Ascending aorta (tissue), 2 donors: ENCODE measurements at regions not wholly inside any gene's neighbourhood (a gene's known extent, or its start where the extent isn't known, plus 50 kb on each side); places are given as distances from the start of the nearest gene placed in this dataset.

Experiments used
- DNase-seq, 2 donors: peaks; one replicate each; pipeline ENCODE4 v3.0.0-alpha.2; 2019; ENCODE audit warnings: low spot score in 2 of 2
- H3K27ac ChIP-seq, 2 donors: fragments of 200-600 bp; sonication (generic); one replicate each; pipeline ENCODE4 v1.5.1; 2016 to 2017; ENCODE audit warnings: mild to moderate bottlenecking in 1 of 2
- H3K27me3 ChIP-seq: fragments of 200-600 bp; sonication (generic); one replicate; pipeline ENCODE4 v1.5.1; 2017
- H3K36me3 ChIP-seq, 2 donors: fragments of 200-600 bp; sonication (generic); one replicate each; pipeline ENCODE4 v1.5.1; 2016
- H3K4me1 ChIP-seq, 2 donors: fragments of 200-600 bp; sonication (generic); one replicate each; pipeline ENCODE4 v1.5.1; 2016 to 2017; ENCODE audit warnings: mild to moderate bottlenecking in 1 of 2
- H3K4me3 ChIP-seq, 2 donors: fragments of 200-600 bp; sonication (generic); one replicate each; pipeline ENCODE4 v1.5.1; 2016 to 2017; ENCODE audit warnings: mild to moderate bottlenecking in 1 of 2
- H3K9me3 ChIP-seq, 2 donors: fragments of 200-600 bp; sonication (generic); one replicate each; pipeline ENCODE4 v1.5.1; 2016
- intact Hi-C: fragments of 100-400 bp; cut with DNase I; formaldehyde crosslinking; loops from one replicate; pipeline ENCODE4 v1.15.1; 2023
- TF ChIP-seq, protein P1 (sequence below), 3 experiments: fragments of 200-600 bp in 2 of 3; fragments of 450-650 bp in 1 of 3; sonication (generic) in 2 of 3; IDR thresholded peaks; one replicate each; pipeline ENCODE4 v1.5.1; 2016 to 2019; ENCODE audit warnings: antibody characterized with exemption in 3 of 3, mild to moderate bottlenecking in 1 of 3, moderate library complexity in 1 of 3

DNA sequence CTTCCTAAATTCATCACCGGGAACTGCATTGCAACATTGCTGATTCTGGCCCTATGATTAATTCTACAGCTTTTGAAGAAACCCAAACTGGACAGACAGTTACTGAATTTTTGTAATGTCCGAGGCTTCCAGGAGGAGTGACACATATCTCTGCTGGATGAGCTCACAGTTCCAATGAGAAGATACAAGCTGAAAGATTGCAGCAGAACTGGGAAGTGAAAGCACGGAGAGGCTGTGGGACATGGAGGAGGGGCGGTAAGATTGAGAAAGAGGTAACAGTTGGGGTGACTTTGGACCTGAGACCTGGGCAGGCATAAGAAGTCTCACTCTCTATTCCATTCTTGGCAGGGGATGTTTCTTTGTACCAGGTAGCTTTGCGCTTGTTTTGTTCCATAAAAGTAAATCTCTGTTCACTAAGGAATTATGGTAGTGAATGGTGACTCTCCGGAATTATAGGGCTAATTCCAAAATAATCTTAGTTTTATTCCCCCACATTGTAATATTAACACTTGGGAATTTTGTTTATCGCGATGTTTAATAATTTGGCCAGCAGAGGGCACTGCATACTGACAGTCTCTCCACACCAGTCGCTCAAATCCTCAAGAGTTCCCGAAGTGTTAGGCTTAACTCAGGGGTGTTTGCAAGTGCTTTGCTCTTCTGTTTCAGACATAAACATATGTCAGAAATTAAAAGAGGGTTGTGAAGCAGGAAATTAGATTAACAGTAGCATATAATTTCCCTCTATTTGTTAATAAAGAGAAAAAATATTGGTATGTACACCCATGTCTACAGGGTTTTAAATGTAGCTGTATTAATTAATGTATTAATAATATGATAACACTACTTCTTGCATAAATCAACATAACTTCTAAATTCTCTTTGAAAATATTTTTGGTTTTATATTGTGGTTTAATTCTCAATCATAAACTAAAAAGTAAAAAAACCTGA is 201.4 kb downstream of the SOCS6 start:
- Histone ChIP-seq H3K9me3 (no peaks in the 10 kb centered on the region), H3K4me3 (no peak overlapping the region), H3K27me3 (no peaks in the 10 kb centered on the region), H3K36me3 (no peaks in the 10 kb centered on the region), H3K4me1 (no peaks in the 10 kb centered on the region), H3K27ac (no peak overlapping the region)
- TF ChIP-seq, protein P1, sequence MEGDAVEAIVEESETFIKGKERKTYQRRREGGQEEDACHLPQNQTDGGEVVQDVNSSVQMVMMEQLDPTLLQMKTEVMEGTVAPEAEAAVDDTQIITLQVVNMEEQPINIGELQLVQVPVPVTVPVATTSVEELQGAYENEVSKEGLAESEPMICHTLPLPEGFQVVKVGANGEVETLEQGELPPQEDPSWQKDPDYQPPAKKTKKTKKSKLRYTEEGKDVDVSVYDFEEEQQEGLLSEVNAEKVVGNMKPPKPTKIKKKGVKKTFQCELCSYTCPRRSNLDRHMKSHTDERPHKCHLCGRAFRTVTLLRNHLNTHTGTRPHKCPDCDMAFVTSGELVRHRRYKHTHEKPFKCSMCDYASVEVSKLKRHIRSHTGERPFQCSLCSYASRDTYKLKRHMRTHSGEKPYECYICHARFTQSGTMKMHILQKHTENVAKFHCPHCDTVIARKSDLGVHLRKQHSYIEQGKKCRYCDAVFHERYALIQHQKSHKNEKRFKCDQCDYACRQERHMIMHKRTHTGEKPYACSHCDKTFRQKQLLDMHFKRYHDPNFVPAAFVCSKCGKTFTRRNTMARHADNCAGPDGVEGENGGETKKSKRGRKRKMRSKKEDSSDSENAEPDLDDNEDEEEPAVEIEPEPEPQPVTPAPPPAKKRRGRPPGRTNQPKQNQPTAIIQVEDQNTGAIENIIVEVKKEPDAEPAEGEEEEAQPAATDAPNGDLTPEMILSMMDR (IDR thresholded peaks at IDR 0.05): peak; percentile 28 to 63 (median 57)
- no peak for DNase-seq
- intact Hi-C loops: no loop called here

DNA sequence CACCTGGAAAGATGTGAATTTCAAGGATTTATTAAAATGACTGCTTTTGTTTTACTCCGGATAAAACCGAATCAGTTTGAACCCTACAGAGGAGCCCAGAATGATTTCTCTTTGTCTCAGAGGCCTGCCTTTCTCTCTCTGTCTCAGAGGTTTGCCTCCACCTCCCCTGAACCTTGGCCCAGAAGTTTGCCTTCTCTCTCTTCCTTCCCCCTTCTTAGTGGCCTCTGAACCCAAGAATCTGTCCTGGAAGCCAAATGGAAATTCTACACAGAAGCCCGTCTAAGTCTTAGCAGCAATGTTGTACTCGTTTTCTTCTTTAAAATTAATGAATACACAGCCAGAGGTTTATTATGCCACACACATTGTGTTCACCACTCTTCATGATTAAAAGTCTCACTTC is 200.7 kb downstream of the SOCS6 start:
- no peak for DNase-seq
- no peaks in the 10 kb centered on the region for H3K4me1 ChIP-seq
- intact Hi-C loops: no loop called here
- H3K9me3 ChIP-seq: no peaks in the 10 kb centered on the region
- TF ChIP-seq, protein P1 (IDR thresholded peaks at IDR 0.05): no peak
- H3K27ac ChIP-seq: no peak overlapping the region
- H3K4me3 ChIP-seq: no peak overlapping the region
- no peaks in the 10 kb centered on the region for H3K36me3 ChIP-seq
- no peaks in the 10 kb centered on the region for H3K27me3 ChIP-seq

DNA sequence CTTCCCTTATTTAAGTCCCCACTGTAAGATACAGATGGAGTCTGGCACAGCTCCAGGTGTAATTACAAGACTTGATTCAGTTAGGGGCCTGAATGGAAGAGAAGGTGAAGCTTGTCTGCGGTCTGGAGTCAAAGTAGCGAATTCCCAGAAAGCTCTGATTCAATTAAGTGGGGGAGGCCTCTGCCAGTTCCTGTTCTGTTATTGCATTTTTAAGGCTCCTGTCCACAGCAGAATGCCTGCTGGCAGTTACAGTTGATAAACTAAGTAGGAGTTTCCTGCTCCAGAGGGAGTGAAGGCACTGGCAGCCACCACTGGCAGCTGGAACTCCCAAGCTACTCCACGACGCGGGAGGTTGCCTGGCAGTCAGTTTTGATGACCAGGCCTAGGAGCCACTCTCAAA is 181.1 kb downstream of the SOCS6 start:
- Histone ChIP-seq H3K9me3 (no peaks in the 10 kb centered on the region), H3K4me3 (no peak overlapping the region), H3K36me3 (no peaks in the 10 kb centered on the region), H3K27me3 (no peaks in the 10 kb centered on the region), H3K4me1 (no peaks in the 10 kb centered on the region), H3K27ac (no peak overlapping the region)
- DNase-seq: no peak
- TF ChIP-seq, protein P1 (IDR thresholded peaks at IDR 0.05): no peak
- intact Hi-C loops: no loop called here

DNA sequence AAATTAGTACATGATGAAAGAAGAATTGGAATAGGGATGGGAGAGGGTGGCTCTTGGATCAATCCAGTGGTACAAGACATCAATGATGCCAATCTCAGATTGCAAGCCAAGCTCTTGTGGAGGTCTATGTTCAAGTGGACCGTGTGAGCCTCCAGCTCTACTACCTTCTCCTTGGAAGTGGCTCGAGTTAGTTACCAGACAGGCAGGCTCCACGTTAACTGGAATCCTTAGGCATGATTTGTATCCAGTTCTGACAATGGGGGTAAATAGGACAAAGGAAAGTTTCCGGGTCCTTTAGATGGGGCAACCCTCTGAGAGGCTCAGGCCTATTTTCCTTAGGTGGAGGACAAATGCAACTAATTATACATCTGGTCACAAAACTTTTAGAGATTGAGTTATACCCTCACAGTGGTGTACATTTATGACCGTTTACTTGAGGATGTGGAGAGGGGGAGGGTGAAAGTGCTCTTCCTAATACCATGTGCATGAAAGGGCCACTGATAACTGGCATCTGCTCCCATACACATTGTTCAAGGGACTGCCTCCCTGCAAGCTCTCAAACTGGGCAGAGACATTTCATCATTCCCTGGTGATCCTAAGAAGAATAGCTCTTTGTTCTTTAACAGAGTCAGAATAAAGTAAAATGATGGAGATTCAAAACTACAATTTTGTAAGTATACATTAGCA is 180.2 kb downstream of the SOCS6 start:
- intact Hi-C loops: no loop called here
- Histone ChIP-seq H3K27ac (no peak overlapping the region), H3K9me3 (no peaks in the 10 kb centered on the region), H3K27me3 (no peaks in the 10 kb centered on the region), H3K4me1 (peaks cover 5 to 6% of the 10 kb centered on the region in 2 donors), H3K36me3 (no peaks in the 10 kb centered on the region), H3K4me3 (no peak overlapping the region)
- DNase-seq: no peak
- TF ChIP-seq, protein P1 (IDR thresholded peaks at IDR 0.05): no peak

DNA sequence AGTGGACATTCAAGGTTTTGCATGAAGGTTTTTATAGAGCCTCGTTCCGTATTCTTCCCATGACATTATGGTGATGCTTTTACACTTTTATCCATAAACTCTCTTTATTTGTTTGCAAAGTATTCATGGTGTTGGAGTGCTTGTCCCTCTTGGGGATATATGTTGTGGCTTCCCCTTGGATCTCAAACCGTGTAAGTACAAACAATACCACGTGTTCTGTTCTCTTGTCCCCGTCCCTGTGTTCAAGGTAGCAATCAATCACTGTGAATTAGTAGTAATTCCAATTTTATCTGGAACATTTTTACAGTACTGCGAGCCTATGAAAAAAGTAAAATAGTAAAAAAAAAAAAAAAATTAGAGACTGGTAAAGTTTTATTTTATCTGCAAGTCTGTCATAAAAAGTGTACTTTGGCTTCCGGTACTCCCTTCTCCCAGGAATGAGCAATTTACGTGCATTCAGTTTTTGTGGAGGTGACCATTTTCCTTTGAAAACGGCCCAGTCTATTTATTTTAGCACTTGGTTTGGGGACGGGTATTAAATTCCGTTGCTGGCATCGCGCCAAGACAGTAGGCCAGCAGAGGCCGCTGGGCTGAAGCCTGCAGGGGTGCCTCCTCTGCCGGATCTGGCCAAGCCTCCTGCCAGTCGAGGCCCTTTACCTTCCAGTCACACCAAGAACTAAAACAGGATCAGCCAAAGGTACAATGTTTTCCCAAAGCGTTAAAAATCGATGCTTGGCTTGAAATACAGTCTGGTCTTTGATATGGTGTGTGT is 175.7 kb downstream of the SOCS6 start:
- intact Hi-C loops: no loop called here
- Histone ChIP-seq H3K4me3 (peak overlapping the region; percentile 22 to 58), H3K27ac (no peak overlapping the region)

More for the DNA sequence above, 175.7 kb downstream of the SOCS6 start:
- H3K36me3 ChIP-seq: no peaks in the 10 kb centered on the region
- H3K27me3 ChIP-seq: no peaks in the 10 kb centered on the region
- no peaks in the 10 kb centered on the region for H3K9me3 ChIP-seq
- peak in 1 of 2 donors; percentile 79 for DNase-seq
- TF ChIP-seq, protein P1 (IDR thresholded peaks at IDR 0.05): peak in 1 of 3 experiments; percentile 26
- peaks cover 5 to 6% of the 10 kb centered on the region in 2 donors for H3K4me1 ChIP-seq
